Activated T-cell treated with anti-CD3 and anti-CD28 coated beads for 4 hours (primary cell): ENCODE measurements at regions not wholly inside any gene's neighbourhood (a gene's known extent, or its start where the extent isn't known, plus 50 kb on each side); places are given as distances from the start of the nearest gene placed in this dataset.

Experiments
- DNase-seq: peaks from one replicate; pipeline ENCODE4 v3.0.0-alpha.2; 2020

DNA sequence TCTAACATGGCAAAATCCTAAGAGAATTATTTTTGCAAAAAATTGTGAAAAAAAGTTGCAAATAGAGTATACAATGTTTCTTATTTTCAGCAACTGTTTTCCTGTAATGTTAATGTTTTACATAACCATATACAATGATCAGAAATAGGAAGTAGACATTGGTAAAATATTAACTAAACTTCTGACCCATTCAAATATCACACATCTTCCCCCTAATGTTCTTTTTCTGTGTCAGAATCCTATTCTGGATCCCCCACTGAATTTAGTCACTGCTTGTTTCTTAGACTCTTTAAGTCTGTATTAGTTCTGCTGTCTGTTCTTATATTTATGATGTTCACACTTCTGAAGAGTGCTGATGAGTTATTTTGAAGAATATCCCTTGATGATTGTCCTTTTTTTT lies 62.0 kb downstream of the HFE start:
- DNase-seq: no peak

DNA sequence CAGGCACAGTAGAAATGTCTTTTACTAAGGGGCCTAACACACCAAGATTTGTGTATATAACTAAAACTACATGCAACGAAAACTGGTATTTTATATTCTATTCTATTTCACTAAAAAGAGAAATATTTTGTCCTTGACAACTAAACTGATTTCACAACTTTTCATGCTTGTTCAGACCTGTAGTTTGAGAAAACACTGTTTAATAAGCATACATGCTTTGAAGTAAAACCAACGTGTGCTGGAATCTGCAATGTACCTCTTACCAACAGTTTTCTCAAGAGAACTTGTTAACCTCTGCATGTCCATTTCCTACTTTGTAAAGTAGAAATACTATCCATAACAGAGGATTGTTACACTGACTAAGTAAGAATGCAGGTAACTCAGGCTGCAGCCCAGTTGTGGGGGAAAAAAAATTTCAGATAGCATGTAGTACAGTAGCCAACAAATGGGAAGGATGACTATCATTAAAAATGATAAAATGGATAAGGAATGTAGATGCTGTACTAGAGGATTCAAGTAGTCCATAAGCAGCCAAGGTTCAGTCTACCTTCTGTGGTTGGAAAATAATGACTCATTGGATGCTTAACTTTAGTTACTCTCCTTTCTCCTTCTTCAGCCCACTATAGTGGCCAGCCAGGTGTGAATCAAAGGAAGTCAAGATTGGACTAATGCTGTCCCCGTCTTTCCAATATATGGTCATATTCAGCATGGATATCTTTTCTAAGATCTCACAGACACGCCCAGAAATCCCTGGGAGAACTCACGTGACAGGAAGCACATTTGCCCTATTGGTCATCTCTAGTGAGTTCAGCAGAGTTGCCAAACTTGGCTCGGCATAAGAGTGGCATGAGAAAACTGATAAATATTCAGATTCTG lies 65.2 kb downstream of the HFE start:
- DNase-seq: no peak

DNA sequence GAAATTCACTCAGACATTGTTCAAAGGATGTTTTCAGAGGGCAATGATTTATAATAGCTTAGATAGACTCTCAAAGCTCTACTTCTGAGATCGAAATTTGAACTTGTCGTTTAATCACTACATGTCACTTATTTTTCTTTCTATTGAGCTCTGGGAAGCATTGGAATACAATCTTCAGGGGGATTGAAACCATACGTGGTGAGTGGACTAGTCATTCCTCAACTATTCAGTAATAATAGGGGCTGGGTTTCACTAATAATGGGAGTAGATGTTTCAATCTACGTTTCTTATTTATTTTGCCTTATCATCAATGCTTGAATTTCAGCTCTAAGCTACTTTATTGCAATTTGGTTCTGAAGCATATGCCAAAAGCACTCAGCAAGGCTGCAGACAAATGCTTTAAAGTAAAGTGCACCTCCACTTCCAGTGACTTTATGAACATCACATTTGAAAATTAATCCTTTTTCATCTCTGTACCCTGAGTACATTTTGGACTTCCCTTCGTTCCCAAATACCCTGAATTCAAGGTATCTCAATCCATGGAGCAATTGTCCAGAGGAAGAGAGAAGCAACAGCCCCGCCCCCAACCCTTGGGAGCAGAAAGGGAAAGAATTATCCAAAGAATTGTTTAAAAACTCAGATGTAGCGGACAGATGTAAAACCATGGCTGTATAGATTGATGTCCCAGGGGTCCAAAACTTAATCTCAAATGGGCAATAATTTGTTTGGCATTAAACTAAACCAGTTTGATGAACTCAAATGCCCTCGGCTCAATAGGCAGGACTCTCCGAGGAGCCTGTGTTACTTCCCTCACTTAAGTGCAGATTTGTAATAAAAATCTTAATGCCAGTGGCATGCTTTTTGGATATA lies 68.1 kb downstream of the HFE start:
- DNase-seq: no peak

DNA sequence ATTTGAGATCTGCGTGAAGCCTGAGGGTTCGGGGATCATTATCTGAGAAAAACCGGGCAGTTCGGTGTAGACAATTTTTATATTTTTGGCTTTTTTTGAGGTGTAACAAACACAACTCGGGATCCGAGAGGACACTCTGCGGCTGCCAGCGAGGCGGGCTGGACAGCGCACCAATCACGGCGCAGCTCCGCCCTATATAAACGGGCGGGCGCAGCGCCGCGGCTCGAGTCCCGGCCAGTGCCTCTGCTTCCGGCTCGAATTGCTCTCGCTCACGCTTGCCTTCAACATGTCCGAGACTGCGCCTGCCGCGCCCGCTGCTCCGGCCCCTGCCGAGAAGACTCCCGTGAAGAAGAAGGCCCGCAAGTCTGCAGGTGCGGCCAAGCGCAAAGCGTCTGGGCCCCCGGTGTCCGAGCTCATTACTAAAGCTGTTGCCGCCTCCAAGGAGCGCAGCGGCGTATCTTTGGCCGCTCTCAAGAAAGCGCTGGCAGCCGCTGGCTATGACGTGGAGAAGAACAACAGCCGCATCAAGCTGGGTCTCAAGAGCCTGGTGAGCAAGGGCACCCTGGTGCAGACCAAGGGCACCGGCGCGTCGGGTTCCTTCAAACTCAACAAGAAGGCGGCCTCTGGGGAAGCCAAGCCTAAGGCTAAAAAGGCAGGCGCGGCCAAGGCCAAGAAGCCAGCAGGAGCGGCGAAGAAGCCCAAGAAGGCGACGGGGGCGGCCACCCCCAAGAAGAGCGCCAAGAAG lies 69.0 kb downstream of the HFE start:
- DNase-seq: peak; percentile 58

DNA sequence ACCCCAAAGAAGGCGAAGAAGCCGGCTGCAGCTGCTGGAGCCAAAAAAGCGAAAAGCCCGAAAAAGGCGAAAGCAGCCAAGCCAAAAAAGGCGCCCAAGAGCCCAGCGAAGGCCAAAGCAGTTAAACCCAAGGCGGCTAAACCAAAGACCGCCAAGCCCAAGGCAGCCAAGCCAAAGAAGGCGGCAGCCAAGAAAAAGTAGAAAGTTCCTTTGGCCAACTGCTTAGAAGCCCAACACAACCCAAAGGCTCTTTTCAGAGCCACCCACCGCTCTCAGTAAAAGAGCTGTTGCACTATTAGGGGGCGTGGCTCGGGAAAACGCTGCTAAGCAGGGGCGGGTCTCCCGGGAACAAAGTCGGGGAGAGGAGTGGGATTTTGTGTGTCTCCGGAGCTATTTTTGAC lies 69.6 kb downstream of the HFE start:
- peak; percentile 41 for DNase-seq

DNA sequence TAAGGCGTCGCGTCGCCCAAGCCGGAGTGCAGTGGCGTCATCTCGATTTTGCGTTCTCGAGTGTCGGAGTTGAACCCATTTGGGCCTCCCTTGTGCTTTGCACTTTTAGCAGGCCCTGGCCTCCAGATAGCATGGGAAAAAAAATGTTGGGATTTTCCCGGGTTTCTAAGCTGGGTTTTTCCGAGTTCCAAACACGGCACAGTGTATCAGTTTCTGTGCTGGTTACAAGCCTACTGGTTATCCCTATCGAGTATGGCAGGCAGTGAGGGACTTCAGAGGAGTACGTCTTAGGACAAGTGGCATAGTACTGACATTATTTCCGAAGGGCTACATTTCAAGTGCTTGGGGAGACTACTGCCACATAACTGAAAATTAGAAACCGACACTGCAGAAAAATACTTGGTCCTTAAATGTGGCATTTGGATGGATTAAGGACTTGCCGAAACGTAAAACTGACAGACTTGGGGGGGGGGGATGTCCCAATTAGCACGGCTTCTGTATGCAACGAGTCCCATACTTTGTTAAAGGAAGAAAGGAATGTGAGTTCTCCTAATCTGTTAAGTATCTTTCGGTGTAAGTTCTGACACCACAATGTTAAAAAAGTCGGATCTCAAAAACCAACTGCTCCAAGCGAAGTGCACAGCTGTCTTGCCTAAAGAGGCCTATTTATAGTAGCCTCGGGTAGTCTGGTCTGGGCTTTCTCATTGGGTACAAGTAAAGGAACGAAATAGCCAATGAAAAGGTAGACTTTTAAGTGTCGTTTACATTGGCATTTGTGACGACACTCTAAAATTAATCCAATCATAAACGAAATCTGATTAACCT lies 70.2 kb downstream of the HFE start:
- peak; percentile 35 for DNase-seq

DNA sequence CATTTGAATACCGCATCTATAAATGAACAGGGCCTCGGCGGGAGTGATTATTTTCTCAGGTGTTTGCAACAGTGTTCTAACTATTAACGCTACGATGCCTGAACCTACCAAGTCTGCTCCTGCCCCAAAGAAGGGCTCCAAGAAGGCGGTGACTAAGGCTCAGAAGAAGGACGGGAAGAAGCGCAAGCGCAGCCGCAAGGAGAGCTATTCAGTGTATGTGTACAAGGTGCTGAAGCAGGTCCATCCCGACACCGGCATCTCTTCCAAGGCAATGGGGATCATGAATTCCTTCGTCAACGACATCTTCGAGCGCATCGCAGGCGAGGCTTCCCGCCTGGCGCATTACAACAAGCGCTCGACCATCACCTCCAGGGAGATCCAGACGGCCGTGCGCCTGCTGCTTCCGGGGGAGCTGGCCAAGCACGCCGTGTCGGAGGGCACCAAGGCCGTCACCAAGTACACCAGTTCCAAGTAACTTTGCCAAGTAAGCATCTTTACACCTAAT lies 70.9 kb downstream of the HFE start:
- DNase-seq: peak; percentile 76

DNA sequence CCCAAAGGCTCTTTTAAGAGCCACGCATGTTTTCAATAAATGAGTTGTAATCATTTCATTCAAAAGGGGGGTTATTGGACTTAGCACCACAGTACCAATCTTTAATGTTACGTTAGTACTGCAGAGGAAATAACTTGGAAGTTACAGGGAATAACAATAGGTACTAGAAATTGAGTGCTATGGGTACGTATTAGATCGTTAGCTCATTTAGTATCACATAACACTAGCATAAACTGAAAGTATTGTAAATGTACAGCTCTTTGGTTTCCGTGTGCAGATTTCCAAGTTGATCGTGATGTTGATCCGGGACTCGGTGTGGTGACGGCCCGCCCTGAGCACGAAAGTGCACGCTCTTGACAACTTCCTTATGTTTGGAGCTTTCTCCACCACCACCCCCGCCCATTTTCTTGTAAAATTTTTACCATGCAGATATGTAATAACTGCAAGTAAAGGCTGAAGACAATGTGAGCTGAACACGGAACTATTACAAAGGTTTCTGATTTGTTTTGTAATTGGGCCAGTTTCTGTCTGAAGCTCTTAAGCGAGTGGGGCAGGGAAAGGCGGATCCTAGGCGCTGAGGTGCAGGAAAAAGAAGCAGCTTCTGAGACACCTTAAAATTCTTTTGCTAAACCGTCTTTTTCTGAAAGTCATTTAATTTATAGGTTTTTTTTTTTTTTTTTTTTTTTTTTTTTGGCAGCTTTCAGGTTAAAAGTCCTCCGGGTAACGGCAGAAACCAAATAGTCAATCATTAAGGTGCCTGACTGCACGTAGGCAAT lies 71.5 kb downstream of the HFE start:
- no peak for DNase-seq

DNA sequence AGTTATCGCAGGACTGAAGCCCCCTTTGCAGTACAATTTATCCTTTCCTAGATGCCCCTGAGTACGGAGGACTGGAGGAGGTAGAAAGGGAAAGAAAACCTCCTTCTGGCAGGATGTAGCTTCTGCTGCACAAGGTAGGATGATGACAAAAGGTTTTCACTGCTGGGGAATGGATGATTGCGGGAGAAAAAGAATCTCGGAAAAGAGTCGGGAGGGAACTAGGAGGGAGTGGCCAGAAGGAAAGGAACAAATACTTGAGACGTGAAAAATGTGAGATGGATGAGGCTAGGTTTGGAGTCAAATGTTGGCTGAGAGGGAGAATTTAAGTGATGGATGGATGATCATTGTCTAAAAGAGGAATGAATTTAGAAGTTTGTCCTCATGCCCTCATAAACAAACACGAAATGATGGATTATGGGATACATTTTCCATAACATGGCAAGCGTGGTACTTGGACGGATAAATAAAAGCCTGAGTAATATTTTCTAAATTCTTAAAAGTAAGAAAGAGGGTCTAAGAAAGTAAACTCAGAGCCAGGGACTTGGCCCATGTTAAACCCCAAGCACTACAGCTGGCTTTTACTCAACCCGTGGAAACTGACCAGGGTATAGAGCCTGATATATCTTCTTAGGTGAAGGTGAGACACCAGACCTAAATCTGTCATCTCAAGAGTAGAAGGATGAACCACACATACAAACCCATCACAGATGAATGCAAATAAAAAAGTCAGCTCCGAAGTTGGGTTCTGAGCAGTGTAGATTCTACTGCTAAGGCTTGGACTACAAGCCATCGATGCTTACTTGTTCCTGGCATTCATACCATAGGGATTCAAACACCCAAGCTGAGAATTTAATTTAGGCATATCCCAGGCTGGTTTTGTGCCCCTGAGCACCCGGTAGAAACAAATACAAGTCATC lies 72.4 kb downstream of the HFE start:
- DNase-seq: no peak

DNA sequence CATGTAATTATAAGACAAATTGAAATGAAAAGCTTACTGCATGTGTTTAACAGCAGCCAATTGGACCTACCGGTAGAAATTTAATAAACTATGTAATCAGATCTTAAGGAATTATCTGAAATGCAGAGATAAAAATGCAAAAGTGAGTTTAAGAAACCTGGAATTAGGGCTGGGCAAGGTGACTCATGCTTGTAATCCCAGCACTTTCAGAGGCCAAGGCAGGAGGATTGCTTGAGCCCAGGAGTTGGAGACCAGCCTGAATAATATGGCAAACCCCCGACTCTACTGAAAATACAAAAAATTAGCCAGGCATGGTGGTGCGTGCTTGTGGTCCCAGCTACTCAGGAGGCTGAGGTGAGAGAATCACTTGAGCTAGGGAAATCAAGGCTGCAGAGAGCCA lies 74.1 kb downstream of the HFE start:
- DNase-seq: no peak

DNA sequence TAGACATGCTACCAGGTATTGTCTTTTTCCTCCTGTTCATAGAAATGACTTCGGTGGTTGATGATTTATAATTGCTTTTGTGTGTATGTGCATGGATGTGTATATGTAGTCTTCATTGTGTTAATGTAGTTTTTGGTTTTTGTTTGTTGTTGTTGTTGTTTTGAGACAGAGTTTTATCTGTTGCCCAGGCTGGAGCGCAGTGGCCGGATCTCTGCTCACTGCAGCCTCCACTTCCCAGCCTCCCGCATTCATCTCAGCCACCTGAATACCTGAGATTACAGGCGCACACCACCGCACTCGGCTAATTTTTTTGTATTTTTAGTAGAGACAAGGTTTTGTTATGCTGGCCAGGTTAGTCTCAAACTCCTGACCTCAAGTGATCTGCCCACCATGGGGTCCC lies 75.2 kb downstream of the HFE start:
- DNase-seq: no peak

DNA sequence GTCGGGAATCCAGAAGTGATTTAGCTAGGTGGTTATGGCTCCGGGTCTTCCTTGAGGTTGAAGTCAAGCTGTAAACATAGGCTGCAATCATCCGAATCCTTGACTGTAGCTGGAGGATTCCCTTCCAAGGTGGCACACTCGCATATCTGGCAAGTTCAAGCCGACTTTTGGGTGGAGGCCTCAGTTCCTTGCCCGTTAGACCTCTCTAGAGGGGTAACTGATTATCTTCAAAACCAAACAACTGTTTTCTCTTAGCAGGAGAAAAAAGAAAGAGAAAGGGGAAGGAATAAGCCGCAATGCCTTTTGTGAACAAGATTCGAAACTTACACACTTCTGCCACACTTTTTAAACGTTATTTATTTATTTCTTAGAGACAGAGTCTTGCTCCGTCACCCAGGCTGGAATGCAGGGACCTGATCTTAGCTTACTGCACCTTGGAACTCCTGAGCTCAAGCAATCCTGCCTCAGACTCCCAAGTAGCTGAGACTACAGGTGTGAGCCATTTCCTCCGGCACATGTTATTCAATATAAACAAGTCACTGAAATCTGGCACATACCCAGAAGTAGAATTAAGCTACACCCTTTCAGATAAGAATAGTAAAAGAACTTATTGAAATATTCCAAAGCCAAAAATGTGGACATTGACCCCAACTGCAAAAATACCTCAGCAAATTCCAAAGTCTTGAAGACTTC lies 76.3 kb downstream of the HFE start:
- no peak for DNase-seq

DNA sequence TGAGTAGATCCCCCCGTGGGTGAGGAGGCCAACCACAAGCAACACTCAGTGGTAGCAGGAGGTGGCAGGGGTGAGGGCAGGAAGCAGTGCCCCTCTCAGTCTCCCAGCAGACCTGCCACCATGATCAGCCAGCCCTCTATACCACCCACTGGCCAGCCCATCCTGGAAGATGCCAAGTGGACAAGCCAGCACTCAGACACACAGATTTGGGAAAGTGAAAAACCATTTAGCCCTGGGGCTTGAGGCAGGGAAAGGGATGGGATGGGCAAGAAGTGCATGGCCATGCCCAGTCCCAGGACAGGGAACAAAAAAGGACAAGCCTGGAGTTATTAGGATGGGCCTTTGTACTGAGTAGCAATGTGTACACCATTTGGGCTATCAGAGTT lies 76.9 kb downstream of the HFE start:
- DNase-seq: no peak

DNA sequence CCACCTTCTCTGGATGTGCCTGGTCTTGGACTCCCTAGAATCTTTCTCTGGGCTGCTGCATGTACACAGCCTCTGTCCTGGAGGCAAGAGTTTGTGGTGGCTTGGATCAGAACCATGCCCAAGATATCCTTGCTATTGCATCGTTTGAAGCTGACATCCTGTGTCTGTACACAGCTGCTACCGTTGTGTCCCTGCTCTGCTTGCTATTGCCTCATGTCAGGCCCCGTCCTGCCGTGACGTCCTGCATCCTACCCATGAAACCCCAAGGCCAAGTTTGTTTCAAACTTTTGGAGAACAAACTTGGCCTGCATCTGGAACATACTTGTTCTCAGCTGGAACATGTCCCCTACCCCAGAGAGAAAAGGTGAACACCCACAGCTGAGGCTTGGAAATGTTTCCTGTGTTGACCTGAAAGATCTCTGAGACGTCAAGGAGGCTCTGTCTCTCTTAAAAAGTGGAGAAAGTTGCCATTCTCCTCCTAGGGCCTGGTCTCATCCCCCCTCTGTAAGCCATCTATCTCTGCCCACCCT lies 78.1 kb downstream of the HFE start:
- no peak for DNase-seq

DNA sequence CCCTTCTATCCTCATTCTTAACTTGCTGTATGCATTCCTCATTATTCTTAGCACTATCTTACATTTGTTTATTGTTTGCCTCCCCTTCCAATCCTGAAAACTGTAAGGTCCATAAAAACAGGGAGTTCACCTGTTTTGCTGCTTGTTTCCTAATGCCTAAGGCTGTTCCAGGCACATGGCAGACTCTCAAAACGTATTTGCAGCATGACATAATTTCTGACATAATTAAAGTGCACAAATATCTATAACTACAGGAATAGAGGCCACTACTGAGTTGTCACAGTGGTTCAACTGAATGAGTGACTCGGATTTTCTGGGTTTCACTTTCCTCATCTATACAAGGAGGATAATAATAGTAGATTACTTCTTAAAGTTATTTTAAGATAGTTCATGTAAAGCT lies 83.0 kb downstream of the HFE start:
- no peak for DNase-seq

DNA sequence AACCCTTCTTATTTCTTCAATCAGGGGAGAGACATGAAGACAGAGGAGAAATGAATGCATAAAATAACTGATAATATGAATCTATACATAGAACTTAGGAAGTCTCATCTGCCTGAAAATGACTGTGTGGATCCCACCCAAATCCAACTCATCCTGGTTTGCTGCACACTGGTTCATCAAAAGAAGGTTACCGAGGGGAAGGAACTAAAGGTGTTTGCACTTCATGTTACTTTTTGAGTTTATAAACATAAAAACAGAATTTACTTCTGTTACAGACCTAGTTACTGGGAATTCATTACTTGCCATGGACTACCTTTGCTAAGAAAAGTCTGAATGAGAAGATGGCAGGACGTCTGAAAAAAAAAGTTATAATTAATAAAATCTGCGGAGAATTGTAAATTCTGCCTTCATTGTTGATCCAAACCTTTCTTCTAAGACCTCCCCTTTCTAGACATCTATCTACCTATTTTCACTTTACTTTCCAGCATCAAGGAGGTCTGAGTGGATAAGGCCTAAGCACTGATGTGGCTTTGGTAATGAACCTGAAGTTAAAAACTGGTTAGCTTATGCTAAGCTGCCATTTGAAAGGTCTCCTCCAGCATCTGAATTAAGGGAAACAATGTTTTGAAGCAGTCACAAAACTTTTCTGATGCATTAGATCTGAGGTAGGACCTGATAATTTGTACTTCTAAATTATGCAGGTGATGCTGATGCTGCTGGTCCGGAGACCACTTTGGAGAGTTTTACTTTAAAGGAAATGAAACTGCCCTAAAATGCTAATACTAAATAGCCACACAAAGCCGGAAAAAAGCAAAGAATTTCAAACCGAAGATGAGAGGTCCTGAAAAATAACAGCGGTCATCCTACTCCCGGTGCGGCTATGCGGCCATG lies 84.0 kb downstream of the HFE start:
- DNase-seq: no peak

DNA sequence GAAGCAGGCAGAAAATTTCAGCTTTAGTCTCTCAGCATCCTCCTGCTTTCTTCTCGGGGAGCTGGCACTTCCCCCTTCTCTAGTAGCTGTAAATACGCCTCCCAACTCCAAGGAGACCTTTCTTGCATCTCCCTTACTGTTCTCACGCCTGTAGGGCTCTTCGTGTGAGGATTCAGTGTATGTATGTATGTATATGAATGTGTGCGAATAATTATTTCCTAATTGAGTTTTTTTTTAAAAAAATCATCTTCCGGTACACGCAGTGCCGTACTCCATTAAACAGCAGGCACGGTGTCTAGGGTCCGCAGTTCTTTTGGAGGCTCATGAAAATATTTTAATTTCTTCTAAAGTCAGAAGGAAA lies 85.4 kb downstream of the HFE start:
- no peak for DNase-seq

DNA sequence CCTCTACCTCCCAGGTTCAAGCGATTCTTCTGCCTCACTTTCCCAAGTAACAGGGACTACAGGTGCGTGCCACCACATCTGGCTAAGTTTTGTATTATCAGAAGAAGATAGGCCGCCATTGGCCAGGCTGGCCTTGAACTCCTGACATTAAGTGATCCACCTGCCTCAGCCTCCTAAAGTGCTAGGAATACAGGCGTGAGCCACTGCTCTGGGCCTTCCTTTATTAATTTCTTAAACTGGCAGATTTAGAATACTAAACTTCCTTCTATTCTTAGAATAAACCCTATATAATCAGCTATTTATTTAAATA lies 86.6 kb downstream of the HFE start:
- no peak for DNase-seq

DNA sequence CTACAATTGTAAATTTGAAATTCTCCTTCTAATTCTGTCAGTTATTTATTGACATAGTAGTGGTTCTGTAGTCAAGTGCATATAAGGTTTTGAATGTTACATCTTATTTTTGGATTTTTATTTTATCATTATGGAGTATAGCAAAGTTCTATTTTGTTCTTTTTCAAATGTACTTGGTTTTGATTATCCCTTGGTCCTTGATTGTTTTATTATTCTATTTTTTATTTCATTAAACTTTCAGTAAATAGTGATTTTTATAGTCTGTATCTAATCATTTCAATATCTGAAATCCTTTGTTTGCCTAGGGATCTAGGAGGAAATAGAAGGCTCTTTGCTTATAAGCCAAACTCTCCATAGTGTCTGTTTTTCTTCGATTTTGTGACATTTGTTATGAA lies 87.8 kb downstream of the HFE start:
- DNase-seq: no peak
